ENCODE measurements at regions not wholly inside any gene's neighbourhood (a gene's known extent, or its start where the extent isn't known, plus 50 kb on each side); places are given as distances from the start of the nearest gene placed in this dataset.

DNA sequence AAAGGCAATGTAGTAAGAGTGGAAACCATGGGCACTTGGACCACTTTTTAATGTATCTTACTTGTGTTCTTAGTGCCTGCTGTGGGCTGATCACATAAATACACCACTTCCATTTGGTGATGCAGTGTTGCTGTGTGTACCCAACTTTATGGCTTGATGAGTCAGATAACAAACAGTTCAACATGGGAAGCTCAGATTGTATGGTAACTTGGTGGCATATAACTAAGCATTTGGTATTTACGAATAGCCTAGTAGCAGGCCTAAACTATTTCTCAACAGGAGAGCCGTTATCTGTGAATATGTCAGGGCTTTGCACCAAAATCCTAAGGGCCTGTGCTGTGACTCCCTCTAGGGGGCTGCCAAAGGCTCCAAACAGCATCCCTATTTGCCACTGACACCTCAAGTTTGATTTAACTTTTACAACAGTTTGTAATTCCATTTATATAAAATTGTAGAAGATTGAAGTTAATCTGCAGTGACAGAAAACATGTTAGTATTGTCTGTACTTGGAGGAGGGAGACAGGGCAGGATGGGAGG lies 640.4 kb upstream of the CADM2 start:
- TF ChIP-seq ARNTL (CRISPR knock-in tag; IDR thresholded peaks at IDR 0.05; ENCODE audit: borderline replicate concordance, low read depth) (no peak), ZFP30 (CRISPR knock-in tag; IDR thresholded peaks at IDR 0.05) (no peak), TCF4 (CRISPR knock-in tag; IDR thresholded peaks at IDR 0.05; ENCODE audit: borderline replicate concordance) (no peak), ZFP3 (CRISPR knock-in tag; IDR thresholded peaks at IDR 0.05) (no peak)
- TF ChIP-seq, protein P1, sequence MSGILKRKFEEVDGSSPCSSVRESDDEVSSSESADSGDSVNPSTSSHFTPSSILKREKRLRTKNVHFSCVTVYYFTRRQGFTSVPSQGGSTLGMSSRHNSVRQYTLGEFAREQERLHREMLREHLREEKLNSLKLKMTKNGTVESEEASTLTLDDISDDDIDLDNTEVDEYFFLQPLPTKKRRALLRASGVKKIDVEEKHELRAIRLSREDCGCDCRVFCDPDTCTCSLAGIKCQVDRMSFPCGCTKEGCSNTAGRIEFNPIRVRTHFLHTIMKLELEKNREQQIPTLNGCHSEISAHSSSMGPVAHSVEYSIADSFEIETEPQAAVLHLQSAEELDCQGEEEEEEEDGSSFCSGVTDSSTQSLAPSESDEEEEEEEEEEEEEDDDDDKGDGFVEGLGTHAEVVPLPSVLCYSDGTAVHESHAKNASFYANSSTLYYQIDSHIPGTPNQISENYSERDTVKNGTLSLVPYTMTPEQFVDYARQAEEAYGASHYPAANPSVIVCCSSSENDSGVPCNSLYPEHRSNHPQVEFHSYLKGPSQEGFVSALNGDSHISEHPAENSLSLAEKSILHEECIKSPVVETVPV (CRISPR knock-in tag; IDR thresholded peaks at IDR 0.05) = no peak
- TF ChIP-seq, protein P2, sequence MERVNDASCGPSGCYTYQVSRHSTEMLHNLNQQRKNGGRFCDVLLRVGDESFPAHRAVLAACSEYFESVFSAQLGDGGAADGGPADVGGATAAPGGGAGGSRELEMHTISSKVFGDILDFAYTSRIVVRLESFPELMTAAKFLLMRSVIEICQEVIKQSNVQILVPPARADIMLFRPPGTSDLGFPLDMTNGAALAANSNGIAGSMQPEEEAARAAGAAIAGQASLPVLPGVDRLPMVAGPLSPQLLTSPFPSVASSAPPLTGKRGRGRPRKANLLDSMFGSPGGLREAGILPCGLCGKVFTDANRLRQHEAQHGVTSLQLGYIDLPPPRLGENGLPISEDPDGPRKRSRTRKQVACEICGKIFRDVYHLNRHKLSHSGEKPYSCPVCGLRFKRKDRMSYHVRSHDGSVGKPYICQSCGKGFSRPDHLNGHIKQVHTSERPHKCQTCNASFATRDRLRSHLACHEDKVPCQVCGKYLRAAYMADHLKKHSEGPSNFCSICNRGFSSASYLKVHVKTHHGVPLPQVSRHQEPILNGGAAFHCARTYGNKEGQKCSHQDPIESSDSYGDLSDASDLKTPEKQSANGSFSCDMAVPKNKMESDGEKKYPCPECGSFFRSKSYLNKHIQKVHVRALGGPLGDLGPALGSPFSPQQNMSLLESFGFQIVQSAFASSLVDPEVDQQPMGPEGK (CRISPR knock-in tag; IDR thresholded peaks at IDR 0.05; ENCODE audit: borderline replicate concordance) = no peak
- TF ChIP-seq, protein P3, sequence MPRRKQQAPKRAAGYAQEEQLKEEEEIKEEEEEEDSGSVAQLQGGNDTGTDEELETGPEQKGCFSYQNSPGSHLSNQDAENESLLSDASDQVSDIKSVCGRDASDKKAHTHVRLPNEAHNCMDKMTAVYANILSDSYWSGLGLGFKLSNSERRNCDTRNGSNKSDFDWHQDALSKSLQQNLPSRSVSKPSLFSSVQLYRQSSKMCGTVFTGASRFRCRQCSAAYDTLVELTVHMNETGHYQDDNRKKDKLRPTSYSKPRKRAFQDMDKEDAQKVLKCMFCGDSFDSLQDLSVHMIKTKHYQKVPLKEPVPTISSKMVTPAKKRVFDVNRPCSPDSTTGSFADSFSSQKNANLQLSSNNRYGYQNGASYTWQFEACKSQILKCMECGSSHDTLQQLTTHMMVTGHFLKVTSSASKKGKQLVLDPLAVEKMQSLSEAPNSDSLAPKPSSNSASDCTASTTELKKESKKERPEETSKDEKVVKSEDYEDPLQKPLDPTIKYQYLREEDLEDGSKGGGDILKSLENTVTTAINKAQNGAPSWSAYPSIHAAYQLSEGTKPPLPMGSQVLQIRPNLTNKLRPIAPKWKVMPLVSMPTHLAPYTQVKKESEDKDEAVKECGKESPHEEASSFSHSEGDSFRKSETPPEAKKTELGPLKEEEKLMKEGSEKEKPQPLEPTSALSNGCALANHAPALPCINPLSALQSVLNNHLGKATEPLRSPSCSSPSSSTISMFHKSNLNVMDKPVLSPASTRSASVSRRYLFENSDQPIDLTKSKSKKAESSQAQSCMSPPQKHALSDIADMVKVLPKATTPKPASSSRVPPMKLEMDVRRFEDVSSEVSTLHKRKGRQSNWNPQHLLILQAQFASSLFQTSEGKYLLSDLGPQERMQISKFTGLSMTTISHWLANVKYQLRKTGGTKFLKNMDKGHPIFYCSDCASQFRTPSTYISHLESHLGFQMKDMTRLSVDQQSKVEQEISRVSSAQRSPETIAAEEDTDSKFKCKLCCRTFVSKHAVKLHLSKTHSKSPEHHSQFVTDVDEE (CRISPR knock-in tag; IDR thresholded peaks at IDR 0.05) = no peak
